ENCODE measurements at regions not wholly inside any gene's neighbourhood (a gene's known extent, or its start where the extent isn't known, plus 50 kb on each side); places are given as distances from the start of the nearest gene placed in this dataset.

DNA sequence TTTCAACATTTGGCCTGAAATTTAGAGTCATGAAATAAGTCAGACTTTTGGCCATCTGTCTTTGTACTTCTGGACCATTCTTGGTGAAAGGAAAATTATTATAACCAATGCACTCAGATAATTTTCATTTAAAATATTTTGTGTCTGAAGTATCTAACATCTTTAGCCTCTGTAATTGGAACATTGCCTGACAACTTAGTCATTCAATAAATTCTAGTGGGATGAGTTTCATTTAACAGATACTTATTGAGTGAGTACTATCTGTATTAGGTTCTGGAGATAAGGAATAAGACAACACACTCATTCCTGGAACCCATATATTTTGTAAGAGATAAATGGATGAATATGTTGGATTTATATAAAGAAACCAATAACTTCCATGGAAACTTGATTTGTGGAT is 536.0 kb downstream of the BCKDHB start:
- Histone ChIP-seq H3K4me1 (ENCODE audit: control insufficient read depth in 1 of 2, insufficient read depth in 2 of 2, low read length in 2 of 2) (no peaks in the 10 kb centered on the region), H3K27ac (ENCODE audit: low read length) (no peak overlapping the region), H3K9me3 (ENCODE audit: control insufficient read depth in 1 of 2, low read length in 2 of 2) (peaks cover 0 to 2% of the 10 kb centered on the region in 2 donors), H3K27me3 (ENCODE audit: low read depth, low read length) (no peaks in the 10 kb centered on the region), H3K4me3 (ENCODE audit: low read depth in 1 of 2, low read length in 2 of 2) (no peak overlapping the region), H3K36me3 (ENCODE audit: control insufficient read depth in 1 of 2, insufficient read depth in 2 of 2, low read length in 2 of 2) (no peaks in the 10 kb centered on the region)

DNA sequence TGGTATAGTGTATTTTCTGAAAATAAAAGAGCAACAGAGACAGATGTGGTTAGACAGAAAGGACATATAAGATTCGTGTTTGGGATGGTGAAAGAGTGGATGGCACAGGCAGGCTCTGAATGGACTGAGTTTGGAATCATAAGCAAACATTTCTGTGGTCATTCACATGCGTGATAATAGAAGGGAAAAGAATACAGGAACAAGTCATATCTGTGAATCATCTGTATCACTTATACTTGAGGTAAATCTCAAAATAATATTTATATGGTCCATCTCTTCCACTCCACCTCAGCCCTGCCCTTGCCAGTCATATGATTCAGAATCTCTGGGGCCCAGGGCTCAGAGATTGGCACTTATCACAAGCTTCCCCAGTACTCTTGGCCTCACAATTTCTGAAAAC is 535.1 kb downstream of the BCKDHB start:
- Histone ChIP-seq H3K36me3 (ENCODE audit: control insufficient read depth in 1 of 2, insufficient read depth in 2 of 2, low read length in 2 of 2) (no peaks in the 10 kb centered on the region), H3K27ac (ENCODE audit: low read length) (no peak overlapping the region), H3K9me3 (ENCODE audit: control insufficient read depth in 1 of 2, low read length in 2 of 2) (peaks cover 0 to 2% of the 10 kb centered on the region in 2 donors)

DNA sequence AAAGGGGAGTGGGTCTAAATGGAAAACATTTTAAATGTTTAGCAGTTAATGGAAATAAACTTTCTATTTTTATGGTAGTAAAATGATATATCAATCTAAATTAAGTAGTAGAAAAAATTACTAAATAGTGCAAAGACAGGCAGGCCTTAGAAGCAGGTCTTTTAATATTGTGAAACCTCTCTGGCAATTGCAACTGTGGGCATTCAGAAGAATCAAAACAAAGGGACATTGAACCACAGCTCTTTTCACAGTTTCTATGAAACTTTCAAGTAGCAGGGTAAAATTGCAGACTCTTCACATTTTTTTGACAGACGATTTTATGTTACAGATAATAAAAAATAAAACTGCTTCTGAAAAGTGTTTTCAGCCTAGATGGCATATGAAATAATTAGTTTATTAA is 533.7 kb downstream of the BCKDHB start:
- H3K4me3 ChIP-seq (ENCODE audit: low read depth in 1 of 2, low read length in 2 of 2), result no peak overlapping the region
- no peaks in the 10 kb centered on the region for H3K27me3 ChIP-seq (ENCODE audit: low read depth, low read length)
- H3K9me3 ChIP-seq (ENCODE audit: control insufficient read depth in 1 of 2, low read length in 2 of 2), result peaks cover 0 to 2% of the 10 kb centered on the region in 2 donors
- H3K4me1 ChIP-seq (ENCODE audit: control insufficient read depth in 1 of 2, insufficient read depth in 2 of 2, low read length in 2 of 2), result no peaks in the 10 kb centered on the region
- H3K27ac ChIP-seq (ENCODE audit: low read length), result no peak overlapping the region
- H3K36me3 ChIP-seq (ENCODE audit: control insufficient read depth in 1 of 2, insufficient read depth in 2 of 2, low read length in 2 of 2), result no peaks in the 10 kb centered on the region

More for the DNA sequence above, 535.1 kb downstream of the BCKDHB start:
- Histone ChIP-seq H3K4me1 (ENCODE audit: control insufficient read depth in 1 of 2, insufficient read depth in 2 of 2, low read length in 2 of 2) (no peaks in the 10 kb centered on the region), H3K27me3 (ENCODE audit: low read depth, low read length) (no peaks in the 10 kb centered on the region), H3K4me3 (ENCODE audit: low read depth in 1 of 2, low read length in 2 of 2) (no peak overlapping the region)

DNA sequence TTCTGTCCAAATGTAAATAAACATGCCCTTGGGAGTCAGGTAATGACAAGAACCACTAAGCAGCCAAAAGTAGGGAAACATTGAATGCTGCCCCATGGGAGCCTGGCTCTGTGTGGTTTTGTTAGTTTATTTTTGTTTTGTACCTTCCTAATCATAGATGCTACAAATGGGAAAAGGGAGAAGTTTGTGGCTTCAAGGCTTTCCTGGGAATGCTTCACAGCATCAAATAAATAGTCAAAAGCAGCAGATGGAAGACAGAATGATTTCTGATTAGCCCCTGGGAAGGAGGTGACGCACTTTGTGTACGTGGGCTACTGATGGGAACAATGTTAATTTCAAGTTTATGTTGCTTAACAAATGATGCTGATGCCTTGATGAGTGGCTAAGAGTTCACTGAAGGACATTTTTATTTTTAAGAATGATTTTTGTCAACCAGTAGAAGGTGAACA is 532.7 kb downstream of the BCKDHB start:
- no peak overlapping the region for H3K27ac ChIP-seq (ENCODE audit: low read length)
- H3K36me3 ChIP-seq (ENCODE audit: control insufficient read depth in 1 of 2, insufficient read depth in 2 of 2, low read length in 2 of 2), result no peaks in the 10 kb centered on the region

DNA sequence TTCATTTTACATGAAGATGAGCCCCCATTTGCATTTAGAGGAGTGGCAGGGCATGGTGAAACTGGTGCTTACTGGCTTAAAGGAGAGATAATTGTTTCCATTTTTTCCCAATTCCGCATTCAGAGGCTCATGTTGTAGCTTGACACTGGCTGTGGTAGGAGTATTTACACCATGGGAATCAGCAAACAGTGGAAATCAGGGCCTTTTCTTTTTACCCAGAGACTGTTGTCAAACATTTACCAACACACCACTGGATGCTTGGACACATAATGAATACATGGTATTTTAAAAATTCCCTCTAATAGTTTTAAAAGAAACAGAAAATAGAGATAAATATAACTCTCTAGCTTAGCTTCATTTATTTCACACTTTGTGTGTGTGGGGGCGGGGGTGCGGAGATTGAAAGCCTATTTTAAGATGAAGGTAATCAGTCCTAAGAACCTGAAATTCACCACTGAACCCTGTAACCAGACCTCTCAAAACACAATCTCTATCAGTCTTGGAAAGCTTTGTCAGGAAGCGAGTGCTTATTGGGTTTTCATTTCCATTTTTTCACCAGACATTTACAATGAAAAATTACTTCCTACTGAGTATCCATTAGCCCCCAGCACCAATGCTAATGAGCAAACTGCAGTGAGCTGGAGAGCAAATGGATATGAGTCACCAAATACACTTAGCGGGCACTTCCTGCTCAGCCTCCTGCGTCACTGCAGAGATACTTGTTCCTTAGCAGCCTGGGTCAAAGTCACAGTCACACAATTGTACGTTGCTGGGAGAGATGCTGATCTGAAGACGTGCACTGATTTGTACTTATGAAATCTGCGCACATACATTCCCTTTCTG is 532.0 kb downstream of the BCKDHB start:
- no peaks in the 10 kb centered on the region for H3K36me3 ChIP-seq (ENCODE audit: control insufficient read depth in 1 of 2, insufficient read depth in 2 of 2, low read length in 2 of 2)
- H3K4me3 ChIP-seq (ENCODE audit: low read depth in 1 of 2, low read length in 2 of 2), result no peak overlapping the region
- H3K27me3 ChIP-seq (ENCODE audit: low read depth, low read length), result no peaks in the 10 kb centered on the region
- no peak overlapping the region for H3K27ac ChIP-seq (ENCODE audit: low read length)
- H3K4me1 ChIP-seq (ENCODE audit: control insufficient read depth in 1 of 2, insufficient read depth in 2 of 2, low read length in 2 of 2), result no peaks in the 10 kb centered on the region
- no peaks in the 10 kb centered on the region for H3K9me3 ChIP-seq (ENCODE audit: control insufficient read depth in 1 of 2, low read length in 2 of 2)

More for the DNA sequence above, 532.7 kb downstream of the BCKDHB start:
- Histone ChIP-seq H3K9me3 (ENCODE audit: control insufficient read depth in 1 of 2, low read length in 2 of 2) (no peaks in the 10 kb centered on the region), H3K4me1 (ENCODE audit: control insufficient read depth in 1 of 2, insufficient read depth in 2 of 2, low read length in 2 of 2) (no peaks in the 10 kb centered on the region), H3K27me3 (ENCODE audit: low read depth, low read length) (no peaks in the 10 kb centered on the region), H3K4me3 (ENCODE audit: low read depth in 1 of 2, low read length in 2 of 2) (no peak overlapping the region)

DNA sequence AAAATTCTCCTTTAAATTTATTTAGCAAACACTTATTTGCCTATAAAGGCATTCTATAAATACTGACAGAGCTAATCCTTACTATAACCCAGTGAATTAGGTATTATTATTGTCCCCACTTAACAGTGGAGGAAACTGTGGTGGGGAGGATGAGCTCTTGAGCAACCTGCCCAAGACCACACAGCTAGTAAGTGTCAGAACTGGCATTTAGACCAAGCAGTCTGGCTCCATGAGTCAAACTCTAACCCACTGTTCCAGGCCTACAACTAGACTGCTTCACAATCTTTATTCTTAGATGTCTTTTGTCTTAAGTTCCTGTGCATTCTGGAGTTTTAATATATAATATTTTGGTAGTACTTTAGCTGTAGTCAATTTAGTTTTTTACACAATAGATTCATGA is 530.8 kb downstream of the BCKDHB start:
- no peaks in the 10 kb centered on the region for H3K27me3 ChIP-seq (ENCODE audit: low read depth, low read length)
- H3K4me3 ChIP-seq (ENCODE audit: low read depth in 1 of 2, low read length in 2 of 2), result no peak overlapping the region
- no peaks in the 10 kb centered on the region for H3K4me1 ChIP-seq (ENCODE audit: control insufficient read depth in 1 of 2, insufficient read depth in 2 of 2, low read length in 2 of 2)
- H3K9me3 ChIP-seq (ENCODE audit: control insufficient read depth in 1 of 2, low read length in 2 of 2), result no peaks in the 10 kb centered on the region
- no peak overlapping the region for H3K27ac ChIP-seq (ENCODE audit: low read length)
- no peaks in the 10 kb centered on the region for H3K36me3 ChIP-seq (ENCODE audit: control insufficient read depth in 1 of 2, insufficient read depth in 2 of 2, low read length in 2 of 2)

DNA sequence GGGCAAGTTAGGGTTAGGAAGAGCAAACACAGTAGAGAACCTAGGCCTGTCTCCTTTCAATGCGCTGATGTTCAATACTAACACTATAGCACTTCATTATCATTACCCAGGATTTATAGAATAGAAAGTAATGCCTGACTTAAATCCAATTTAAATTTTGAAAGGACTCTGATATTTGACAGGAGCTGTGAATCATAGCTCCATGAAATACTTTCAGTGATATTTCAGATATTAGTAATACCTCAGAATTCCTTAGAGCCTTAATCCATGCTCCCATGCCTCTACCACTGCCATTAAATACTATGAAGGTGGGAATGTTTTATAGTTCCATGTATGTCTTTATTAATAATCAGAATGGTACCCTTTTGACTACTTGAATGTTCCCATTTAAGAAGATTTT is 530.2 kb downstream of the BCKDHB start:
- Histone ChIP-seq H3K36me3 (ENCODE audit: control insufficient read depth in 1 of 2, insufficient read depth in 2 of 2, low read length in 2 of 2) (no peaks in the 10 kb centered on the region), H3K4me3 (ENCODE audit: low read depth in 1 of 2, low read length in 2 of 2) (no peak overlapping the region), H3K27ac (ENCODE audit: low read length) (no peak overlapping the region), H3K27me3 (ENCODE audit: low read depth, low read length) (no peaks in the 10 kb centered on the region), H3K9me3 (ENCODE audit: control insufficient read depth in 1 of 2, low read length in 2 of 2) (no peaks in the 10 kb centered on the region), H3K4me1 (ENCODE audit: control insufficient read depth in 1 of 2, insufficient read depth in 2 of 2, low read length in 2 of 2) (no peaks in the 10 kb centered on the region)

DNA sequence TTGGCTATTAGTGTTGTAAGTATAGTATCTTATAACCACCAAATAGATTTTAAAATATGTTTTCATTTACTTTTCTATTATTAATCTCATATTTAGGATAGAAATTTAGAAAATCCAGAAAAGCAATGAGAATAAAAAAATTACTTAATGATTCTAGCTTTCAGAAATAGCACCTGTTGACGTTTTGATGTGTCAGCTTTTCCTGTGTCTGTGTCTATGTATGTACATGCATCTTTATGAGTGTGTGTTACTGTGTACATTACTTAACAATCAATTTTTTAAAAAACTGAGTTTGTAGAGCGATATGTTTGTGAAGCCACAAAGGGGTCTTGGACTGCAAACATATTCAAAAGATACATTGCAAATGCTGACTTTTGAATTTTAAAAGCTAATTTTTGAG is 526.9 kb downstream of the BCKDHB start:
- Histone ChIP-seq H3K9me3 (ENCODE audit: control insufficient read depth in 1 of 2, low read length in 2 of 2) (peaks cover 0 to 9% of the 10 kb centered on the region in 2 donors), H3K4me1 (ENCODE audit: control insufficient read depth in 1 of 2, insufficient read depth in 2 of 2, low read length in 2 of 2) (no peaks in the 10 kb centered on the region), H3K36me3 (ENCODE audit: control insufficient read depth in 1 of 2, insufficient read depth in 2 of 2, low read length in 2 of 2) (no peaks in the 10 kb centered on the region), H3K27me3 (ENCODE audit: low read depth, low read length) (no peaks in the 10 kb centered on the region), H3K4me3 (ENCODE audit: low read depth in 1 of 2, low read length in 2 of 2) (no peak overlapping the region), H3K27ac (ENCODE audit: low read length) (no peak overlapping the region)

DNA sequence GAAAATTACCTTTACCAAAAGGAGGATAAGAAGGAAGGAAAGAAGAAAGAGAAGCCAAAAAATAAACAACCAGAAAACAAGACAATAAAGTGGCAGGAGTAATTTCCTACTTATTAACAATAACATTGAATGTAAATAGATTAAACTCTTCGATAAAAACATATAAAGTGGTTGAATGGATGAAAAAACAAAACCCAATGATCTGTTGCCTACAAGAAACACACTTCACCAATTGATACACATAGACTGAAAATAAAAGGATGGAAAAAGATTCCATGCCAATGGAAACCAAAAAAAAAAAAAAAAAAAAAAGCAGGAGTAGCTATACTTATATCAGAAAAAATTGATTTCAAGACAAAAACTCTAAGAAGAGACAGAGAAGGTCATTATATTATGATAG is 518.9 kb downstream of the BCKDHB start:
- Histone ChIP-seq H3K27me3 (ENCODE audit: low read depth, low read length) (no peaks in the 10 kb centered on the region), H3K4me3 (ENCODE audit: low read depth in 1 of 2, low read length in 2 of 2) (no peak overlapping the region), H3K27ac (ENCODE audit: low read length) (no peak overlapping the region), H3K36me3 (ENCODE audit: control insufficient read depth in 1 of 2, insufficient read depth in 2 of 2, low read length in 2 of 2) (no peaks in the 10 kb centered on the region), H3K9me3 (ENCODE audit: control insufficient read depth in 1 of 2, low read length in 2 of 2) (peaks cover 0 to 21% of the 10 kb centered on the region in 2 donors), H3K4me1 (ENCODE audit: control insufficient read depth in 1 of 2, insufficient read depth in 2 of 2, low read length in 2 of 2) (no peaks in the 10 kb centered on the region)

DNA sequence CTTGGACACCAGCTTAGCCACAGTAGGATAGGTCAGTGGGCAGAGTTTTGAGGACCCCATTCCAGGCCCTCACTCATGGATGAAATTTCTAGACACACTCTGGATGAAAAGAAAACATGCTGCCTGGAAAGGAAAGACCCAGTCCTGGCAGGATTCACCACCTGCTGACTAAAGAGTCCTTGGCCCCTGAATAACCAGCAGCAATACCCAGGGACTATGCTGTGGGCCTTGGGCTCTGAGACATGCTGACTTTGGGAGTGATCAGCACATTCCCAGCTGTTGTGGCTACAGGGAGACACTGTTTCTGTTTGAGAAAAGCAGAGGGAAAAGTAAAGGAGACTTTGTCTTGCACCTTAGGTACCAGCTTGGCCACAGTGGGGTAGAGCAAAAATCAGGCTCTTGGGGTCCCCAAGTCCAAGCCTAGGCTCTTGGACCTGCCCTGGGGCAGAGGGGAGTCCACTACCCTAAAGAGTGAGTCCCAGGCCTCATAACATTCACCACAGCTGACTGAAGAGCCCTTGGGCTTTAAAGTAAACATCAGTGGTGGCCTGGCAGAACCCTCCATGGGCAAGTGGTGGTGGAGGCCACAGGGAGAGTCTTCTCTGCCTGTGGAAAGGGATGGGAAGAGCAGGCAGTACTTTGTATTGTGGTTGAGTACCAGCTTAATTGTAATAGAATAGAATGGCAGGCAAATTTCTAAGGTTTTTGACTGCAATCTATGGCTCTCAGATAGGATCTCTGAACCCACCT is 516.8 kb downstream of the BCKDHB start:
- Histone ChIP-seq H3K27ac (ENCODE audit: low read length) (no peak overlapping the region), H3K4me3 (ENCODE audit: low read depth in 1 of 2, low read length in 2 of 2) (no peak overlapping the region), H3K27me3 (ENCODE audit: low read depth, low read length) (no peaks in the 10 kb centered on the region), H3K36me3 (ENCODE audit: control insufficient read depth in 1 of 2, insufficient read depth in 2 of 2, low read length in 2 of 2) (no peaks in the 10 kb centered on the region), H3K4me1 (ENCODE audit: control insufficient read depth in 1 of 2, insufficient read depth in 2 of 2, low read length in 2 of 2) (no peaks in the 10 kb centered on the region), H3K9me3 (ENCODE audit: control insufficient read depth in 1 of 2, low read length in 2 of 2) (peaks cover 0 to 16% of the 10 kb centered on the region in 2 donors)

DNA sequence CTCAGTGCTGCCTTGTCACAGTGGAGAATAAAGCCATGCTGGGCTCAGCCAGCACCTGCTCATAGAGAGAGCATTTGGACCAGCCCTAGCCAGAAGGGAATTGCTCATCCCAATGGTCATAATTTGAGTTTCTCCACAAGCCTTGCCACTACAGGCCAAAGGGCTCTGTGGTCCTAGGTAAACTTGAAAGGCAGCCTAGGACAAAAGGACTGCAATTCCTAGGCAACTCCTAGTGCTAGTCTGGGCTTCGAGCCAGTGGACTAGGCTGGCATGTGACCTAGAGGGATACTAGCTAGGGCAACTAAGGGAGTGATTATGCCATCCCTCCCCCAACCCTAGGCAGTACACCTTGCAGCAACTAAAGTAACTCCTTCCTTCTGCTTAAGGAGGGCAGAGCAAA is 516.2 kb downstream of the BCKDHB start:
- H3K9me3 ChIP-seq (ENCODE audit: control insufficient read depth in 1 of 2, low read length in 2 of 2), result peaks cover 0 to 15% of the 10 kb centered on the region in 2 donors
- H3K4me3 ChIP-seq (ENCODE audit: low read depth in 1 of 2, low read length in 2 of 2), result no peak overlapping the region
- H3K27me3 ChIP-seq (ENCODE audit: low read depth, low read length), result no peaks in the 10 kb centered on the region
- H3K27ac ChIP-seq (ENCODE audit: low read length), result no peak overlapping the region
- no peaks in the 10 kb centered on the region for H3K4me1 ChIP-seq (ENCODE audit: control insufficient read depth in 1 of 2, insufficient read depth in 2 of 2, low read length in 2 of 2)
- H3K36me3 ChIP-seq (ENCODE audit: control insufficient read depth in 1 of 2, insufficient read depth in 2 of 2, low read length in 2 of 2), result no peaks in the 10 kb centered on the region

Measured in muscle layer of duodenum (tissue), 2 donors.